HG02678 (cell line): ENCODE measurements at regions not wholly inside any gene's neighbourhood (a gene's known extent, or its start where the extent isn't known, plus 50 kb on each side); places are given as distances from the start of the nearest gene placed in this dataset.
"Not testable (repeated sequence)": the region's sequence is repeated elsewhere in the genome, so short reads cannot be mapped to it uniquely, and the experiment has no call there.

ENCODE experiments used
- ATAC-seq: cut with Tn5 transposase; IDR thresholded peaks from one replicate; pipeline ENCODE4 v1.9.1; 2021; ENCODE audit warnings: mild to moderate bottlenecking, moderate library complexity; ENCODE audit not compliant: unreplicated experiment

GRCh38 chr13:73325723-73326558 is 267.1 kb downstream of the KLF5 start:
- ATAC-seq: peak; percentile 77

- ATAC-seq: no peak
Measured at GRCh38 chr13:73324842-73325722, 266.3 kb downstream of the KLF5 start.

- ATAC-seq: no peak
Measured at GRCh38 chr13:73323615-73324014, 264.8 kb downstream of the KLF5 start.

GRCh38 chr13:73321043-73321442 is 262.2 kb downstream of the KLF5 start:
- ATAC-seq: peak; percentile 46

- ATAC-seq: no peak
Measured at GRCh38 chr13:73317140-73317539, 258.3 kb downstream of the KLF5 start.

GRCh38 chr13:73310366-73310765 is 251.6 kb downstream of the KLF5 start:
- no peak for ATAC-seq

- ATAC-seq: no peak
Measured at GRCh38 chr13:73307481-73307880, 248.7 kb downstream of the KLF5 start.

- no peak for ATAC-seq
Measured at GRCh38 chr13:73306688-73307087, 247.9 kb downstream of the KLF5 start.

- no peak for ATAC-seq
Measured at GRCh38 chr13:73304442-73304841, 245.6 kb downstream of the KLF5 start.

GRCh38 chr13:73303851-73304250 is 245.0 kb downstream of the KLF5 start:
- ATAC-seq: no peak

GRCh38 chr13:73301622-73302021 is 242.8 kb downstream of the KLF5 start:
- not testable (repeated sequence) for ATAC-seq

GRCh38 chr13:73300718-73301425 is 242.1 kb downstream of the KLF5 start:
- ATAC-seq: no peak

- ATAC-seq: no peak
Measured at GRCh38 chr13:73299787-73300186, 241.0 kb downstream of the KLF5 start.

- ATAC-seq: no peak
Measured at GRCh38 chr13:73293913-73294523, 235.2 kb downstream of the KLF5 start.

- ATAC-seq: no peak
Measured at GRCh38 chr13:73292127-73292526, 233.3 kb downstream of the KLF5 start.

GRCh38 chr13:73290844-73291243 is 232.0 kb downstream of the KLF5 start:
- no peak for ATAC-seq

- no peak for ATAC-seq
Measured at GRCh38 chr13:73288596-73288995, 229.8 kb downstream of the KLF5 start.

- ATAC-seq: no peak
Measured at GRCh38 chr13:73287831-73288230, 229.0 kb downstream of the KLF5 start.

- no peak for ATAC-seq
Measured at GRCh38 chr13:73286942-73287620, 228.3 kb downstream of the KLF5 start.

- ATAC-seq: no peak
Measured at GRCh38 chr13:73286177-73286576, 227.4 kb downstream of the KLF5 start.
